ENCODE measurements at regions not wholly inside any gene's neighbourhood (a gene's known extent, or its start where the extent isn't known, plus 50 kb on each side); places are given as distances from the start of the nearest gene placed in this dataset.

DNA sequence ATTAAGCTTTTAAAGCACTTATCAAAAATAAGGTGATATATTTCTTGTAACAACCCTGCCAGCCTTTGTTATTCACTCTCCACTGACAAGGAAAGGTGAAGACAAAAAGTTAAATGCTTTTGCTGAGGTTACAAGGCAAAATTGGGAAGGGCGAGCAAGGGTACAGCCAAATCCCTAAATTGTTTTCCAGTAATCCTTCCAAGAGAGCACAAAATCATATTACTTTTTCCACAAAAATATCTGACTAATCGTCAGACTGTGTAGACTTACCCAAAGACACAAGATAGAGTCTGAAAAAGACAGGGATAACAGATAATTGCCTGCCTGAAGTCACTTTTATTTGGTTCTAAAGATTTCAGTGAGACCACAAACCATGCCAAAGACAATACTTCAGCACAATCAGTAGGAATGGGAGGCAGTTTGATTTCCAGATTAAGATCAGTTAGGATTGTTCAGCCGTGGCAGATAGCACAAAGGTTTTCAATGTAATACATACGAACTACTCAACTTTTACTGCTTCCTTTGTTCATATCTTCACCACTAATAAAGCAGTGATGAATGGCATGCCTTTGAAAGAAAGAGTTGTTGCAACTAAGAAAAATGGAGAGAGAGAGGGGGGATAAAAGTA is 383.8 kb upstream of the TUSC1 start:
- Histone ChIP-seq H3K36me3 (no peaks in the 10 kb centered on the region), H3K4me3 (no peak overlapping the region), H3K4me1 (ENCODE audit: low read depth) (no peaks in the 10 kb centered on the region), H3K9me3 (ENCODE audit: low read depth) (no peaks in the 10 kb centered on the region), H3K27me3 (no peaks in the 10 kb centered on the region), H3K27ac (no peak overlapping the region)
- no peak for DNase-seq (ENCODE audit: low read depth in 1 of 2, low spot score in 1 of 2)
- TF ChIP-seq, protein P1, sequence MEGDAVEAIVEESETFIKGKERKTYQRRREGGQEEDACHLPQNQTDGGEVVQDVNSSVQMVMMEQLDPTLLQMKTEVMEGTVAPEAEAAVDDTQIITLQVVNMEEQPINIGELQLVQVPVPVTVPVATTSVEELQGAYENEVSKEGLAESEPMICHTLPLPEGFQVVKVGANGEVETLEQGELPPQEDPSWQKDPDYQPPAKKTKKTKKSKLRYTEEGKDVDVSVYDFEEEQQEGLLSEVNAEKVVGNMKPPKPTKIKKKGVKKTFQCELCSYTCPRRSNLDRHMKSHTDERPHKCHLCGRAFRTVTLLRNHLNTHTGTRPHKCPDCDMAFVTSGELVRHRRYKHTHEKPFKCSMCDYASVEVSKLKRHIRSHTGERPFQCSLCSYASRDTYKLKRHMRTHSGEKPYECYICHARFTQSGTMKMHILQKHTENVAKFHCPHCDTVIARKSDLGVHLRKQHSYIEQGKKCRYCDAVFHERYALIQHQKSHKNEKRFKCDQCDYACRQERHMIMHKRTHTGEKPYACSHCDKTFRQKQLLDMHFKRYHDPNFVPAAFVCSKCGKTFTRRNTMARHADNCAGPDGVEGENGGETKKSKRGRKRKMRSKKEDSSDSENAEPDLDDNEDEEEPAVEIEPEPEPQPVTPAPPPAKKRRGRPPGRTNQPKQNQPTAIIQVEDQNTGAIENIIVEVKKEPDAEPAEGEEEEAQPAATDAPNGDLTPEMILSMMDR (IDR thresholded peaks at IDR 0.05; ENCODE audit: low read depth, low read length), result no peak

GRCh38 chr9:26058111-26058895 is 380.1 kb upstream of the TUSC1 start:
- no peak overlapping the region for H3K27ac ChIP-seq
- TF ChIP-seq, protein P1 (IDR thresholded peaks at IDR 0.05; ENCODE audit: low read depth, low read length), result no peak
- H3K4me3 ChIP-seq, result no peak overlapping the region
- no peaks in the 10 kb centered on the region for H3K36me3 ChIP-seq
- H3K4me1 ChIP-seq (ENCODE audit: low read depth), result no peaks in the 10 kb centered on the region
- DNase-seq (ENCODE audit: low read depth in 1 of 2, low spot score in 1 of 2), result no peak
- H3K27me3 ChIP-seq, result no peaks in the 10 kb centered on the region
- no peaks in the 10 kb centered on the region for H3K9me3 ChIP-seq (ENCODE audit: low read depth)

DNA sequence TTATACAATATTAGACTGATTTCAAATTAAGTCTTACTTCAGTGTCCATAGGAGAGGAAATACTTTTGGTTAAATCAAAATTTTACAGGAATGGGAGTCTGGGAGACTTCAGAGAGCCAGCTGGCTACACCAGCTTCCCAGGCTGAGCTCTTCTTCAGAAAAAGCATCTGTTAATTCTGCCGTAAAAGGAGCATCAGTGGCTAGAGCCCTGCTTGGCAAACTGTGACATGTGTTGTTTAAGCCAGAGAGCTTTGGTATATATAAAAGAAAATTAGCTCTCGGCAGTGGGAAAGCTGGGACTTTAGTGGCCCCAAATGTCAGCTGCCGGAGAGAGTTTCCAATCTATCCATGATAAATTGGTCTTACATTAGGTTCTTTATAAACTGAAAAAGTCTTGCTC is 378.8 kb upstream of the TUSC1 start:
- Histone ChIP-seq H3K27me3 (no peaks in the 10 kb centered on the region), H3K4me1 (ENCODE audit: low read depth) (no peaks in the 10 kb centered on the region), H3K9me3 (ENCODE audit: low read depth) (no peaks in the 10 kb centered on the region), H3K36me3 (no peaks in the 10 kb centered on the region), H3K4me3 (no peak overlapping the region), H3K27ac (no peak overlapping the region)
- TF ChIP-seq, protein P1 (IDR thresholded peaks at IDR 0.05; ENCODE audit: low read depth, low read length), result no peak
- DNase-seq (ENCODE audit: low read depth in 1 of 2, low spot score in 1 of 2), result no peak

DNA sequence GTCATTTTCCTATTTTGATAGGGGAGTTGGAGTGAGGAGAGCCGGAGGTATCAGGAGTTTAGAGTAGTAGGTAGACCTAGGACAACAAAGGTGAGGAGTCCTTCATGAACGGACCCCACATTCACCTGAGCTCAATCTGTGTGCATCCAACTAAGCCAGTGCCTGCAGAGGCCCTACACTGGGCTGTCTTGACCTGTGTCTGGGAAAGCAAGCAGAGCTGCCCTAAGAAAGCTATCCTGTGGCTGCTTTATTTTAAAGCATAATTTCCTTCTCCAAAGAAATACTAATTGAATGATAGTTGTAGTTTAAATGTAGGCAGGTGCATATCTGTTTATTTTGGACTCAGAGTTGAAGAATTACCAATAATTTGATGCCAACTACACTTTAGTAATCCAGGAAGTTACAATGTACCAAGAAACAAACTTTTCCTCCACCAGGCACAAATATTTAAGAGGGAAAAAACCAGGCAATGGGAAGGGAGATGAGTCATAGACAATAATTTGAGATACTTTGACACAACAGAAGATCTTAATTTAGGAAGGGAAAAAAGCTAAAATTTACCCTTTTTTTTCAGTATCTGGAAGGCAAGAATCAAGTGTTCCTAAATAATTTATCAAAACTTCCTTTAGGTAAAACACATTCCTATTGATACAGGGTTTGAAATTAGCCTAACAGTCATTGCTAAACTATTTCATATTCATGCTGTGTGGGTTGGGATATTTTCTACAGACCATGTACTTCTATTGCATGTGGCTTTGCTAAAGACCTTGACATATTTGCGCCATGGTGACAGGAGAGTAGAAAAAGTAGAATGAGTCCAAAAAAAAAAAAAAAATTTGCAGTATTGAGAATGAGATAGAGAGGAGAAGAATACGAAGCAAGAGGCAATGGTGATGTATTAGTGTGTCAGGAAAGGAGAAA is 376.6 kb upstream of the TUSC1 start:
- Histone ChIP-seq H3K9me3 (ENCODE audit: low read depth) (no peaks in the 10 kb centered on the region), H3K4me3 (no peak overlapping the region), H3K27ac (no peak overlapping the region), H3K36me3 (no peaks in the 10 kb centered on the region), H3K4me1 (ENCODE audit: low read depth) (no peaks in the 10 kb centered on the region), H3K27me3 (no peaks in the 10 kb centered on the region)
- DNase-seq (ENCODE audit: low read depth in 1 of 2, low spot score in 1 of 2), result no peak
- TF ChIP-seq, protein P1 (IDR thresholded peaks at IDR 0.05; ENCODE audit: low read depth, low read length), result no peak

DNA sequence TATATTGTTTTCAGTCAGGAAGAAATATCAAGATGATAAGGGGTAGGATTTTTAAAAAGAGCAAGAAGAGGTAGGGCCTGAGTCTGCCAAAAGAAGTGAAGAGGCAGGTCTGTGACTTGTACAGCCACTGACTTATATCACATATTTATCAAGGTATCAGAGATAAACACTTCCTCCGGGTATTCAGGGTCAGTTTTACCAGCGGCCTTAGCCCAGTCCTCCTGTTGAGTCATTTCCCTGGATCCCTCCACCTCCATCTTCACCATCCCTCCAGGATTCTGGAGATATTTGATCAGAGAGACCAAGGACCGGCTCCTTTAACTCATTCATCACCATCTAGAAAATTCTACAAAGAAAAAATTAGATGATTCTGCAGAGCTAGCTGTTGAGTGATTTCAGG is 375.7 kb upstream of the TUSC1 start:
- H3K27me3 ChIP-seq, result no peaks in the 10 kb centered on the region
- H3K36me3 ChIP-seq, result no peaks in the 10 kb centered on the region
- no peaks in the 10 kb centered on the region for H3K4me1 ChIP-seq (ENCODE audit: low read depth)
- no peak overlapping the region for H3K4me3 ChIP-seq
- no peaks in the 10 kb centered on the region for H3K9me3 ChIP-seq (ENCODE audit: low read depth)
- no peak for DNase-seq (ENCODE audit: low read depth in 1 of 2, low spot score in 1 of 2)
- TF ChIP-seq, protein P1 (IDR thresholded peaks at IDR 0.05; ENCODE audit: low read depth, low read length), result no peak
- H3K27ac ChIP-seq, result no peak overlapping the region
